ENCODE measurements at regions not wholly inside any gene's neighbourhood (a gene's known extent, or its start where the extent isn't known, plus 50 kb on each side); places are given as distances from the start of the nearest gene placed in this dataset.
A peak's percentile ranks its signal among the peaks of the same experiment; 100 is the strongest.
"Not testable (repeated sequence)": the region's sequence is repeated elsewhere in the genome, so short reads cannot be mapped to it uniquely, and the experiment has no call there.

GRCh38 chr20:51923633-51924032 lies 121.3 kb upstream of the SALL4 start:
- no peaks in the 10 kb centered on the region for H3K36me3 ChIP-seq (ENCODE audit: control insufficient read depth, insufficient read depth, low read length)
- H3K27ac ChIP-seq (ENCODE audit: low read depth, low read length): no peak overlapping the region
- H3K4me1 ChIP-seq (ENCODE audit: control insufficient read depth, insufficient read depth, low read length): no peaks in the 10 kb centered on the region
- 100% methylated on average over 1 of the region's 2 CpGs for WGBS (ENCODE audit: insufficient coverage)
- no peaks in the 10 kb centered on the region for H3K9me3 ChIP-seq (ENCODE audit: control insufficient read depth, insufficient read depth, low read length)
- H3K4me3 ChIP-seq (ENCODE audit: low read depth, low read length): no peak overlapping the region
- H3K27me3 ChIP-seq (ENCODE audit: control insufficient read depth, insufficient read depth, low read length): no peaks in the 10 kb centered on the region
- DNase-seq (ENCODE audit: low read depth in 4 of 6, low spot score in 6 of 6): no peak

- H3K27me3 ChIP-seq (ENCODE audit: control insufficient read depth, insufficient read depth, low read length); DNase-seq (ENCODE audit: low read depth in 4 of 6, low spot score in 6 of 6); H3K27ac ChIP-seq (ENCODE audit: low read depth, low read length); H3K4me1 ChIP-seq (ENCODE audit: control insufficient read depth, insufficient read depth, low read length); H3K36me3 ChIP-seq (ENCODE audit: control insufficient read depth, insufficient read depth, low read length); H3K4me3 ChIP-seq (ENCODE audit: low read depth, low read length); H3K9me3 ChIP-seq (ENCODE audit: control insufficient read depth, insufficient read depth, low read length): not testable (repeated sequence)
- 95% methylated on average over 10 of the region's 12 CpGs for WGBS (ENCODE audit: insufficient coverage)
Measured at GRCh38 chr20:51922812-51923211, 120.5 kb upstream of the SALL4 start.

- Histone ChIP-seq H3K27me3 (ENCODE audit: control insufficient read depth, insufficient read depth, low read length) (no peaks in the 10 kb centered on the region), H3K27ac (ENCODE audit: low read depth, low read length) (no peak overlapping the region), H3K9me3 (ENCODE audit: control insufficient read depth, insufficient read depth, low read length) (no peaks in the 10 kb centered on the region), H3K4me1 (ENCODE audit: control insufficient read depth, insufficient read depth, low read length) (no peaks in the 10 kb centered on the region), H3K4me3 (ENCODE audit: low read depth, low read length) (no peak overlapping the region), H3K36me3 (ENCODE audit: control insufficient read depth, insufficient read depth, low read length) (no peaks in the 10 kb centered on the region)
- no peak for DNase-seq (ENCODE audit: low read depth in 4 of 6, low spot score in 6 of 6)
- 80% methylated on average over 1 of the region's 7 CpGs for WGBS (ENCODE audit: insufficient coverage)
Measured at GRCh38 chr20:51918561-51918960, 116.2 kb upstream of the SALL4 start.

- Histone ChIP-seq H3K27me3 (ENCODE audit: control insufficient read depth, insufficient read depth, low read length) (no peaks in the 10 kb centered on the region), H3K4me3 (ENCODE audit: low read depth, low read length) (no peak overlapping the region), H3K36me3 (ENCODE audit: control insufficient read depth, insufficient read depth, low read length) (no peaks in the 10 kb centered on the region), H3K27ac (ENCODE audit: low read depth, low read length) (no peak overlapping the region), H3K9me3 (ENCODE audit: control insufficient read depth, insufficient read depth, low read length) (no peaks in the 10 kb centered on the region), H3K4me1 (ENCODE audit: control insufficient read depth, insufficient read depth, low read length) (no peaks in the 10 kb centered on the region)
- WGBS (ENCODE audit: insufficient coverage): no CpG with 5 or more reads among the region's 4 CpGs
- no peak for DNase-seq (ENCODE audit: low read depth in 4 of 6, low spot score in 6 of 6)
Measured at GRCh38 chr20:51917886-51918535, 115.7 kb upstream of the SALL4 start.

GRCh38 chr20:51916244-51916643 lies 113.9 kb upstream of the SALL4 start:
- DNase-seq (ENCODE audit: low read depth in 4 of 6, low spot score in 6 of 6): no peak
- no peaks in the 10 kb centered on the region for H3K36me3 ChIP-seq (ENCODE audit: control insufficient read depth, insufficient read depth, low read length)
- no peak overlapping the region for H3K27ac ChIP-seq (ENCODE audit: low read depth, low read length)
- H3K27me3 ChIP-seq (ENCODE audit: control insufficient read depth, insufficient read depth, low read length): no peaks in the 10 kb centered on the region
- H3K9me3 ChIP-seq (ENCODE audit: control insufficient read depth, insufficient read depth, low read length): no peaks in the 10 kb centered on the region
- H3K4me1 ChIP-seq (ENCODE audit: control insufficient read depth, insufficient read depth, low read length): no peaks in the 10 kb centered on the region
- 100% methylated on average over 1 of the region's 4 CpGs for WGBS (ENCODE audit: insufficient coverage)
- H3K4me3 ChIP-seq (ENCODE audit: low read depth, low read length): no peak overlapping the region

GRCh38 chr20:51914758-51915157 lies 112.4 kb upstream of the SALL4 start:
- DNase-seq (ENCODE audit: low read depth in 4 of 6, low spot score in 6 of 6): peak in 1 of 6 donors; percentile 29
- Histone ChIP-seq H3K9me3 (ENCODE audit: control insufficient read depth, insufficient read depth, low read length) (no peaks in the 10 kb centered on the region), H3K4me1 (ENCODE audit: control insufficient read depth, insufficient read depth, low read length) (no peaks in the 10 kb centered on the region), H3K27ac (ENCODE audit: low read depth, low read length) (no peak overlapping the region), H3K4me3 (ENCODE audit: low read depth, low read length) (no peak overlapping the region), H3K36me3 (ENCODE audit: control insufficient read depth, insufficient read depth, low read length) (no peaks in the 10 kb centered on the region), H3K27me3 (ENCODE audit: control insufficient read depth, insufficient read depth, low read length) (no peaks in the 10 kb centered on the region)
- WGBS (ENCODE audit: insufficient coverage): no CpG with 5 or more reads among the region's 8 CpGs

- Histone ChIP-seq H3K4me3 (ENCODE audit: low read depth, low read length) (no peak overlapping the region), H3K36me3 (ENCODE audit: control insufficient read depth, insufficient read depth, low read length) (no peaks in the 10 kb centered on the region), H3K27ac (ENCODE audit: low read depth, low read length) (no peak overlapping the region), H3K27me3 (ENCODE audit: control insufficient read depth, insufficient read depth, low read length) (no peaks in the 10 kb centered on the region), H3K4me1 (ENCODE audit: control insufficient read depth, insufficient read depth, low read length) (no peaks in the 10 kb centered on the region), H3K9me3 (ENCODE audit: control insufficient read depth, insufficient read depth, low read length) (no peaks in the 10 kb centered on the region)
- 14% methylated on average over 6 of the region's 7 CpGs for WGBS (ENCODE audit: insufficient coverage)
- peak in 2 of 6 donors; percentile 39 to 75 for DNase-seq (ENCODE audit: low read depth in 4 of 6, low spot score in 6 of 6)
Measured at GRCh38 chr20:51910321-51911050, 108.2 kb upstream of the SALL4 start.

GRCh38 chr20:51906679-51907078 lies 104.4 kb upstream of the SALL4 start:
- Histone ChIP-seq H3K36me3 (ENCODE audit: control insufficient read depth, insufficient read depth, low read length) (no peaks in the 10 kb centered on the region), H3K4me3 (ENCODE audit: low read depth, low read length) (no peak overlapping the region), H3K27me3 (ENCODE audit: control insufficient read depth, insufficient read depth, low read length) (no peaks in the 10 kb centered on the region), H3K4me1 (ENCODE audit: control insufficient read depth, insufficient read depth, low read length) (no peaks in the 10 kb centered on the region), H3K9me3 (ENCODE audit: control insufficient read depth, insufficient read depth, low read length) (no peaks in the 10 kb centered on the region), H3K27ac (ENCODE audit: low read depth, low read length) (no peak overlapping the region)
- peak in 1 of 6 donors; percentile 24 for DNase-seq (ENCODE audit: low read depth in 4 of 6, low spot score in 6 of 6)
- WGBS (ENCODE audit: insufficient coverage): no CpG with 5 or more reads among the region's 1 CpG

- H3K4me3 ChIP-seq (ENCODE audit: low read depth, low read length): no peak overlapping the region
- no CpG with 5 or more reads among the region's 6 CpGs for WGBS (ENCODE audit: insufficient coverage)
- DNase-seq (ENCODE audit: low read depth in 4 of 6, low spot score in 6 of 6): no peak
Measured at GRCh38 chr20:51906049-51906448, 103.7 kb upstream of the SALL4 start.

GRCh38 chr20:51902933-51903332 lies 100.6 kb upstream of the SALL4 start:
- no peaks in the 10 kb centered on the region for H3K9me3 ChIP-seq (ENCODE audit: control insufficient read depth, insufficient read depth, low read length)
- H3K27ac ChIP-seq (ENCODE audit: low read depth, low read length): no peak overlapping the region
- whole genome bisulfite sequencing (ENCODE audit: insufficient coverage): 93% methylated on average over 5 of the region's 6 CpGs
- no peak overlapping the region for H3K4me3 ChIP-seq (ENCODE audit: low read depth, low read length)
- DNase-seq (ENCODE audit: low read depth in 4 of 6, low spot score in 6 of 6): no peak
- H3K27me3 ChIP-seq (ENCODE audit: control insufficient read depth, insufficient read depth, low read length): no peaks in the 10 kb centered on the region
- H3K4me1 ChIP-seq (ENCODE audit: control insufficient read depth, insufficient read depth, low read length): no peaks in the 10 kb centered on the region
- no peaks in the 10 kb centered on the region for H3K36me3 ChIP-seq (ENCODE audit: control insufficient read depth, insufficient read depth, low read length)

More at GRCh38 chr20:51906049-51906448, 103.7 kb upstream of the SALL4 start:
- Histone ChIP-seq H3K36me3 (ENCODE audit: control insufficient read depth, insufficient read depth, low read length) (no peaks in the 10 kb centered on the region), H3K9me3 (ENCODE audit: control insufficient read depth, insufficient read depth, low read length) (no peaks in the 10 kb centered on the region), H3K27me3 (ENCODE audit: control insufficient read depth, insufficient read depth, low read length) (no peaks in the 10 kb centered on the region), H3K27ac (ENCODE audit: low read depth, low read length) (no peak overlapping the region), H3K4me1 (ENCODE audit: control insufficient read depth, insufficient read depth, low read length) (no peaks in the 10 kb centered on the region)
